Activated T-helper 2 cell treated with anti-CD3 and anti-CD28 coated beads, Interferon-gamma antibody, Interleukin-2, Interleukin-4, amounts not matched to agents 10 μg/mL and 5 μg/mL and 100 μg/mL, durations not matched to agents 14 hours and 24 hours and 36 hours (primary cell): ENCODE measurements at regions not wholly inside any gene's neighbourhood (a gene's known extent, or its start where the extent isn't known, plus 50 kb on each side); places are given as distances from the start of the nearest gene placed in this dataset.

Experiments
- DNase-seq: peaks from one replicate; pipeline ENCODE4 v3.0.0; 2021; ENCODE audit warnings: low spot score
- H3K27ac Mint-ChIP-seq: one replicate; pipeline ENCODE4 v1.8.0; 2021; ENCODE audit warnings: mixed read lengths
- H3K27me3 Mint-ChIP-seq: one replicate; pipeline ENCODE4 v1.8.0; 2021; ENCODE audit warnings: low read depth, mixed read lengths
- H3K36me3 Mint-ChIP-seq: one replicate; pipeline ENCODE4 v1.8.0; 2021; ENCODE audit warnings: low read depth, mixed read lengths
- H3K4me1 Mint-ChIP-seq: one replicate; pipeline ENCODE4 v1.8.0; 2021; ENCODE audit warnings: low read depth, mixed read lengths
- H3K4me3 Mint-ChIP-seq: one replicate; pipeline ENCODE4 v1.8.0; 2021; ENCODE audit warnings: low read depth, mild to moderate bottlenecking, moderate library complexity, mixed read lengths
- H3K9me3 Mint-ChIP-seq: one replicate; pipeline ENCODE4 v1.8.0; 2021; ENCODE audit warnings: mixed read lengths
- intact Hi-C: fragments of 100-400 bp; cut with micrococcal nuclease; formaldehyde crosslinking; loops from one replicate; pipeline ENCODE4 v1.15.1; 2023

DNA sequence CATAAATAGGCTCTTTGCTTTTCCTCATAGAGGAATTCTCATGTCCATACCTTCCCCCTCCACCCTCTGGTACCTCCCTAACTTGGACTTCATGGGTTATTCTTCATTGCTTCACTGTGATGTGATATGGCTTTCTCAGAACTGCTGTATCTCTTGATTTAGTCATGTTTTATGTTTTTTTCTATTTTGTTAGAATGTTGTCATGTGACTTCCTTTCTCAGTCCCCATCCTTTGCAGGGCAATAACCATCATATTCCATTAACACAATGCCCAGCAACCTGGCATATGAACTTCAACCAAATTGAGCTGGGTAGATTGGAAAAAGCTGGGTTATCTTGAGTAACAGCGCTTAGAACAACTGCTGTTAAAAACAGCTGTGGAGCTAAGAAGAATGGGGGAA lies 190.9 kb upstream of the PRSS16 start:
- H3K27me3 Mint-ChIP-seq: peaks cover 19% of the 10 kb centered on the region
- no peak for DNase-seq
- H3K9me3 Mint-ChIP-seq: no peaks in the 10 kb centered on the region
- no peak overlapping the region for H3K27ac Mint-ChIP-seq
- H3K4me1 Mint-ChIP-seq: no peaks in the 10 kb centered on the region
- no peak overlapping the region for H3K4me3 Mint-ChIP-seq
- no peaks in the 10 kb centered on the region for H3K36me3 Mint-ChIP-seq
- intact Hi-C loops: no loop called here

DNA sequence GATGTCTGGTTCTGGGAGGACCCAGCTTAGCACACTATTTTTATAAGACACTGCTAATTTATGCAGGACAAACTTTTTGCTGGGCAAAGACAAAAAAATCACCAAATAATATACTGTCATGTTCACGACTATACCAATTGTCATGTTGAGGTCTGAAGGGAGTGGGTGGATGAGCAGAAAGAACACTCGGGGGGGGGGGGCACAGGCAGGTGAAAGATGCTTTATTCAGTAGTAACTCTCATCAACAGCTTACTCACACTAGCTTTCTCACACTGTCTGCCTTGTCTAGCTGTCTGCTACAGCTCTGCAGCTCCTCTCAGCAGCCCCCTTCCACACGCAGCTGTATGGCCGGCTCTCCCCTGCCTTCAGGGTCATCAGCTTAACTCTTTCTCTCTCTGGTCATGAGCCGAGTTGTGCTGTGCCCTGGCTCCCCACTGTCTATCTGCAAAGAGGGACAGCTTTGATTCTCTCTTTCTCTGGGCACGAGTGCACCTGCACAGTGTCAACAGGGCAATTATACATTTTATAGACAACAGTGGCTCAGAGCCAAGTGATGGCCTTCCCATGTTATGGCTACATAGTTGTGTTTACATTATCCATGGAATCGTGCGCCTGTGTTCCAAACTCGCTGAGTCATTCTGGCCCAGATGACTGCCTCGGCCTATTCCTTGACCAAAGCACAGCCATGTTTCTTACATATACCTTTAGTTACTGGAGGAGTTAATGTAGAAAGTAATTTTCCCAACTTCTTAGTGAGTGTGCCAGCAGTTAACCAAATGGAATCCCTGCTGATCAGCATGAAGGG lies 187.7 kb upstream of the PRSS16 start:
- intact Hi-C loops: no loop called here
- DNase-seq: no peak
- H3K4me1 Mint-ChIP-seq: no peaks in the 10 kb centered on the region
- H3K36me3 Mint-ChIP-seq: no peaks in the 10 kb centered on the region
- H3K27ac Mint-ChIP-seq: no peak overlapping the region
- H3K27me3 Mint-ChIP-seq: peaks cover 19% of the 10 kb centered on the region
- H3K9me3 Mint-ChIP-seq: no peaks in the 10 kb centered on the region
- no peak overlapping the region for H3K4me3 Mint-ChIP-seq

- H3K27ac Mint-ChIP-seq: no peak overlapping the region
- DNase-seq: no peak
- no peaks in the 10 kb centered on the region for H3K36me3 Mint-ChIP-seq
- no peak overlapping the region for H3K4me3 Mint-ChIP-seq
- peaks cover 12% of the 10 kb centered on the region for H3K27me3 Mint-ChIP-seq
- intact Hi-C loops: no loop called here
- H3K4me1 Mint-ChIP-seq: no peaks in the 10 kb centered on the region
- no peaks in the 10 kb centered on the region for H3K9me3 Mint-ChIP-seq
Observed at GRCh38 chr6:27061235-27061993, 186.1 kb upstream of the PRSS16 start.

GRCh38 chr6:27062755-27063154 lies 184.7 kb upstream of the PRSS16 start:
- no peak overlapping the region for H3K4me3 Mint-ChIP-seq
- no peak for DNase-seq
- intact Hi-C loops: no loop called here
- H3K4me1 Mint-ChIP-seq: no peaks in the 10 kb centered on the region
- no peak overlapping the region for H3K27ac Mint-ChIP-seq
- H3K9me3 Mint-ChIP-seq: no peaks in the 10 kb centered on the region
- H3K36me3 Mint-ChIP-seq: no peaks in the 10 kb centered on the region
- H3K27me3 Mint-ChIP-seq: peaks cover 8% of the 10 kb centered on the region

DNA sequence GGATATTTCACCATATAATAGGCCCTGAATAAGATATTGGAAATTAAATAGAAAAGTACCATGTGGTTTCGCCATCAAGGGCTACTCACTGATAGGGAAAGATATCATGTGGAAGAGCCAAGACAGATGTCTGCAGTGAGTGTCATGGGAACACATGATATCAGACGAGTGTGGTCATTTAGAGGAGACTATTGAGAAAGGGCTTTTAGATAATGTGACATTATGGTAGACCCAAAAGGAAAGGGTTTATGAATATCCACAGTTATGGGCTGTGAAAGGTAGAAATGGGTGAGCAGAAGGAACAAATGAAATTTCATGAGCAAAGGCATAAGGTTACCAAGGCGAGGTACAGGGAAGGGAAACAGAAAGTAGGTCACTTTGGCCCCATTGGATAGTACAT lies 182.3 kb upstream of the PRSS16 start:
- Mint-ChIP-seq H3K27me3 (peaks cover 5% of the 10 kb centered on the region), H3K27ac (no peak overlapping the region), H3K9me3 (no peaks in the 10 kb centered on the region), H3K4me1 (no peaks in the 10 kb centered on the region), H3K4me3 (no peak overlapping the region), H3K36me3 (no peaks in the 10 kb centered on the region)
- no peak for DNase-seq
- intact Hi-C loops: no loop called here

GRCh38 chr6:27066381-27066780 lies 181.1 kb upstream of the PRSS16 start:
- intact Hi-C loops: no loop called here
- Mint-ChIP-seq H3K4me3 (no peak overlapping the region), H3K9me3 (no peaks in the 10 kb centered on the region), H3K36me3 (no peaks in the 10 kb centered on the region), H3K27me3 (peaks cover 7% of the 10 kb centered on the region), H3K4me1 (no peaks in the 10 kb centered on the region), H3K27ac (no peak overlapping the region)
- no peak for DNase-seq

DNA sequence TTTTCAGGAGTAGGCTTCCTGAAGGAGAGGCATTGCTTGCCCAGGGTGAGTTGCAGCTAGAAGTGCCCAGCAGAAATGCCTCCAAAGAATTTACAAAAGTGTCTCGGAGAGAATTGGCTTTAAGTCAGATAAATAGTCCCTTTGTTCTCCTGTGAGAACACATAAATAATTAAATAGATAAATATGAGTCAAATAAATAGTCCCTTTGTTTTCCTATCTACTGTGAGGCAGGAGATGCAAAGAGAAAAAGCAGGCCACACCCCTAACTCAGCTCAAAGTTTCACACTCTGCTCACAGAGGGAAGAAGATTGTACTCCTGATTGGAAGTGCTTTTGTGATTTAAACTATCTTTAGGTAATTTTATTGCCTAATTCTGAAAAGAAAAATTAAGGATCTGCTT lies 180.7 kb upstream of the PRSS16 start:
- no peak for DNase-seq
- H3K36me3 Mint-ChIP-seq: no peaks in the 10 kb centered on the region
- H3K4me3 Mint-ChIP-seq: no peak overlapping the region
- intact Hi-C loops: no loop called here
- H3K27ac Mint-ChIP-seq: no peak overlapping the region
- peaks cover 7% of the 10 kb centered on the region for H3K27me3 Mint-ChIP-seq
- H3K9me3 Mint-ChIP-seq: no peaks in the 10 kb centered on the region
- H3K4me1 Mint-ChIP-seq: no peaks in the 10 kb centered on the region

- no peak for DNase-seq
- no peak overlapping the region for H3K4me3 Mint-ChIP-seq
- no peaks in the 10 kb centered on the region for H3K9me3 Mint-ChIP-seq
- intact Hi-C loops: no loop called here
- H3K4me1 Mint-ChIP-seq: peaks cover 6% of the 10 kb centered on the region
- peaks cover 22% of the 10 kb centered on the region for H3K27me3 Mint-ChIP-seq
- no peak overlapping the region for H3K27ac Mint-ChIP-seq
- no peaks in the 10 kb centered on the region for H3K36me3 Mint-ChIP-seq
Observed at GRCh38 chr6:27073441-27073840, 174.1 kb upstream of the PRSS16 start.

DNA sequence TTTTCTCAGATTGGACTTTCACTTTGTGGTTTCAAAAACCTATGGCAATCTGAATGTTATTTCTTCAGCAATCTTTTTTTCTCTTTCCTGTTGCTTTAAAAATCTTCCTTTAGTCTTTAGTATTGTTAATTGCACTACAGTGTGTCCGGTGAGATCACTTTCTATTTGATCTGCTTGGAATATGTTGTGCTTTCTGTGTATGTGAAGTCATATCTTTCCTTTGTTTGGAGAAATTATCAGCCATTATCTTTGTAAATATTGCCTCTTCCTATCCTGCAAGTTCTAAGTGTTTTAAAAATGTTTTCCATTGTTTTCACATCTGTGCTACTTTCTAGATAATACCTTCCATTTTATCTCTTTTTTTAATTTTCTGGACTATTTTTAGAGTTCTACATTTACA lies 171.4 kb upstream of the PRSS16 start:
- H3K36me3 Mint-ChIP-seq: no peaks in the 10 kb centered on the region

GRCh38 chr6:27078734-27079357 lies 168.7 kb upstream of the PRSS16 start:
- intact Hi-C loops: loop anchor here (1.0 kb wide), 1 partner anchor 472 kb away; no protein-coding TSS in a partner anchor
- DNase-seq: peak; percentile 15
- H3K4me1 Mint-ChIP-seq: peaks cover 11% of the 10 kb centered on the region
- H3K27ac Mint-ChIP-seq: no peak overlapping the region
- H3K36me3 Mint-ChIP-seq: no peaks in the 10 kb centered on the region
- H3K9me3 Mint-ChIP-seq: no peaks in the 10 kb centered on the region
- peak overlapping the region; percentile 61 for H3K4me3 Mint-ChIP-seq
- H3K27me3 Mint-ChIP-seq: peaks cover 43% of the 10 kb centered on the region

More for the DNA sequence above, 171.4 kb upstream of the PRSS16 start:
- H3K9me3 Mint-ChIP-seq: no peaks in the 10 kb centered on the region
- H3K27me3 Mint-ChIP-seq: peaks cover 26% of the 10 kb centered on the region
- no peak for DNase-seq
- peaks cover 11% of the 10 kb centered on the region for H3K4me1 Mint-ChIP-seq
- no peak overlapping the region for H3K27ac Mint-ChIP-seq
- H3K4me3 Mint-ChIP-seq: no peak overlapping the region
- intact Hi-C loops: no loop called here

- no peak overlapping the region for H3K4me3 Mint-ChIP-seq
Observed at GRCh38 chr6:27081188-27081587, 166.3 kb upstream of the PRSS16 start.

DNA sequence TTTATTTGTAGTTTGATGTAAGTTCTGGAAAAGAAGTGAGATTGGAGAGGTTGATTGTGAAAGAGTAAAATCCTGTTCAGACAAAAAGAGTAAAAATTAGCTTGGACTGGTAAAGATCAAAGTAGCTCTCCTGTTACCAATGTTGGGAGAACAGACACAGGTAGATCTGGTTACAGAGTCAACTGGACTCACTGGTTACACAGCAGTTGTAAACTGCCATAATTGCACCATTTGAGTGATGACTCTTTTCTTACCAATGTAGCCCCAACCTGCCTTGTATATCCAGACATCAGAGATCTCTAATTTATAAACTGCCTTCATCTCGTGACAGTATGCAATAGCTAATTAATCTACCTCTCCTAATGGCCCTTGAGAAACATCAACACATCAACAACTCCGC lies 165.6 kb upstream of the PRSS16 start:
- Mint-ChIP-seq H3K27ac (no peak overlapping the region), H3K9me3 (no peaks in the 10 kb centered on the region), H3K36me3 (no peaks in the 10 kb centered on the region), H3K27me3 (peaks cover 46% of the 10 kb centered on the region), H3K4me1 (peaks cover 7% of the 10 kb centered on the region), H3K4me3 (no peak overlapping the region)
- intact Hi-C loops: no loop called here
- DNase-seq: no peak

More at GRCh38 chr6:27081188-27081587, 166.3 kb upstream of the PRSS16 start:
- no peak for DNase-seq
- Mint-ChIP-seq H3K36me3 (no peaks in the 10 kb centered on the region), H3K9me3 (no peaks in the 10 kb centered on the region), H3K4me1 (peaks cover 9% of the 10 kb centered on the region), H3K27ac (no peak overlapping the region), H3K27me3 (peaks cover 49% of the 10 kb centered on the region)
- intact Hi-C loops: no loop called here

- intact Hi-C loops: no loop called here
- Mint-ChIP-seq H3K4me1 (peaks cover 9% of the 10 kb centered on the region), H3K27ac (no peak overlapping the region), H3K4me3 (no peak overlapping the region), H3K9me3 (no peaks in the 10 kb centered on the region), H3K36me3 (no peaks in the 10 kb centered on the region), H3K27me3 (peaks cover 58% of the 10 kb centered on the region)
- no peak for DNase-seq
Observed at GRCh38 chr6:27088068-27088467, 159.4 kb upstream of the PRSS16 start.
